Esophagus squamous epithelium (tissue), 5 donors: ENCODE measurements at regions not wholly inside any gene's neighbourhood (a gene's known extent, or its start where the extent isn't known, plus 50 kb on each side); places are given as distances from the start of the nearest gene placed in this dataset.

Experiments
- DNase-seq: peaks from one replicate; lab custom pipeline; 2025; lab: John Stamatoyannopoulos, UW
- H3K27ac ChIP-seq, 4 donors: fragments of 200-600 bp; sonication (generic); one replicate each; pipeline ENCODE4 v1.5.1; 2016 to 2019; ENCODE audit warnings: mild to moderate bottlenecking in 1 of 4
- H3K27me3 ChIP-seq, 4 donors: fragments of 200-600 bp; sonication (generic); 1 replicate in 3 of 4; 2 replicates in 1 of 4; pipeline versions ENCODE4 v1.5.1 to v1.6.0; 2017 to 2021; ENCODE audit warnings: antibody characterized with exemption in 1 of 4
- H3K36me3 ChIP-seq, 3 donors: fragments of 200-600 bp; sonication (generic); one replicate each; pipeline ENCODE4 v1.5.1; 2016 to 2019
- H3K4me1 ChIP-seq, 3 donors: fragments of 200-600 bp; sonication (generic); one replicate each; pipeline ENCODE4 v1.5.1; 2017 to 2019
- H3K4me3 ChIP-seq, 4 donors: fragments of 200-600 bp; sonication (generic); 1 replicate in 3 of 4; 2 replicates in 1 of 4; pipeline ENCODE4 v1.5.1; 2016 to 2019; ENCODE audit warnings: mild to moderate bottlenecking in 2 of 4, moderate library complexity in 1 of 4
- H3K9me3 ChIP-seq, 3 donors: fragments of 200-600 bp; sonication (generic); one replicate each; pipeline ENCODE4 v1.5.1; 2016 to 2019
- CTCF ChIP-seq, 6 experiments: fragments of 450-650 bp in 4 of 6; fragments of 200-600 bp in 2 of 6; sonication (generic) in 2 of 6; IDR thresholded peaks; one replicate each; pipeline ENCODE4 v1.5.1; 2016 to 2019; ENCODE audit warnings: antibody characterized with exemption in 6 of 6, mild to moderate bottlenecking in 4 of 6, moderate library complexity in 4 of 6
- POLR2A ChIP-seq, 4 donors: fragments of 450-650 bp; IDR thresholded peaks; one replicate each; pipeline ENCODE4 v1.6.1; 2017; ENCODE audit warnings: antibody characterized with exemption in 4 of 4, mild to moderate bottlenecking in 4 of 4, moderate library complexity in 3 of 4
- WGBS, 2 donors: methylation state at CpG; one replicate each; pipeline ENCODE4 v1.1.5; 2018; 5-methylcytosine and 5-hydroxymethylcytosine counted together
- intact Hi-C: fragments of 100-400 bp; cut with DNase I; formaldehyde crosslinking; loops from one replicate; pipeline ENCODE4 v1.15.0; 2022
- donor health status: DM: yes; HTN: yes; CAD: no.

DNA sequence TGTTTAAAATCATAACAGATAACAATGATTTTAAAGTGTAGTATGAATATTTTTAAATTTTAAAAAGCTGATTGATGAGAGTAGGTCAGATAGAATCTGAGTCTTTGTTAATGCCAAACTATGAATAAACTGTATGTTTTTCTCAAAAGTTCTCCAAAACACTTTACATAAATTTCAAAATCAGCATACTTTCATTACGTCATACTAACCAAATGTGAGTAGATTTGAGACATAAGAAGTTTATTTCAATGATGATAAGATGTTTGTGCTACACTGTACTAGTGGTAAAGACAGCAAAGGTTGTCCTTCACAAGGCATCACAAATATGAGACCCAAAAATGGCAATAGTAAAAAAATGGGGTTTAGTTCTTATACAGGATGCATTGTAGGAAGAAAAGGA lies 1342.9 kb downstream of the SI start:
- TF ChIP-seq CTCF (IDR thresholded peaks at IDR 0.05) = no peak
- TF ChIP-seq POLR2A (IDR thresholded peaks at IDR 0.05) = no peak
- DNase-seq = no peak
- Histone ChIP-seq H3K36me3 (no peaks in the 10 kb centered on the region), H3K27ac (no peak overlapping the region), H3K27me3 (no peaks in the 10 kb centered on the region), H3K4me1 (no peaks in the 10 kb centered on the region), H3K9me3 (peaks cover 0 to 8% (median 0%) of the 10 kb centered on the region in 3 donors), H3K4me3 (no peak overlapping the region)
- 51 to 63% methylated on average over 1 of the region's 1 CpG for WGBS, 2 donors
- intact Hi-C loops = no loop called here

GRCh38 chr3:163730684-163731083 lies 1347.6 kb downstream of the SI start:
- no peak for DNase-seq
- no peaks in the 10 kb centered on the region for H3K4me1 ChIP-seq
- WGBS, 2 donors = 52 to 74% methylated on average over 2 of the region's 2 CpGs
- no peaks in the 10 kb centered on the region for H3K27me3 ChIP-seq
- H3K36me3 ChIP-seq = no peaks in the 10 kb centered on the region
- H3K9me3 ChIP-seq = no peaks in the 10 kb centered on the region
- no peak overlapping the region for H3K4me3 ChIP-seq
- no peak overlapping the region for H3K27ac ChIP-seq
- TF ChIP-seq CTCF (IDR thresholded peaks at IDR 0.05) (no peak), POLR2A (IDR thresholded peaks at IDR 0.05) (no peak)
- intact Hi-C loops = no loop called here

DNA sequence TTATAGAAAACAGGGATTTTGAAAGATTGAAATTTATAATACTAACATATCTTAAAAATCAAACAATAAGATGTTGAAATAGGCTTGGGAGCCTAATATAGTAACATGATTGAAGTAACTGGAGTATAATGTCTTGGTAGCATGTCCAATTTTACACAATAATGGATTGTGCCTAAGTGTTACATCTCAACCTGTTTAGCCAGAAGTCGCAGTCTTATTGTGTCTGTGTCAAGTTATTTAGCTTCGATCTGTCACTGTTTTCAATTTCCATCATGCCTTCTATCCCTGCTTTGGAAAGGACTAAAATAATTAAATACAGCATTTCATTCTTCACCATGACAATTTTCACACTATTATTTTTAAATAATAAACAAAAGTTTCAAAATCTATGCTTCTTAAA lies 1352.2 kb downstream of the SI start:
- peaks cover 0 to 9% (median 0%) of the 10 kb centered on the region in 3 donors for H3K9me3 ChIP-seq
- no peaks in the 10 kb centered on the region for H3K4me1 ChIP-seq
- DNase-seq = no peak
- TF ChIP-seq CTCF (IDR thresholded peaks at IDR 0.05) (no peak), POLR2A (IDR thresholded peaks at IDR 0.05) (no peak)
- WGBS, 2 donors = 54 to 72% methylated on average over 2 of the region's 2 CpGs
- intact Hi-C loops = no loop called here
- H3K4me3 ChIP-seq = no peak overlapping the region
- H3K36me3 ChIP-seq = no peaks in the 10 kb centered on the region
- no peak overlapping the region for H3K27ac ChIP-seq
- no peaks in the 10 kb centered on the region for H3K27me3 ChIP-seq

GRCh38 chr3:163722405-163722804 lies 1355.9 kb downstream of the SI start:
- Histone ChIP-seq H3K36me3 (no peaks in the 10 kb centered on the region), H3K4me3 (no peak overlapping the region), H3K9me3 (peaks cover 0 to 9% (median 0%) of the 10 kb centered on the region in 3 donors), H3K4me1 (no peaks in the 10 kb centered on the region), H3K27me3 (no peaks in the 10 kb centered on the region), H3K27ac (no peak overlapping the region)
- 57 to 83% methylated on average over 1 of the region's 2 CpGs for WGBS, 2 donors
- DNase-seq = no peak
- no peak for TF ChIP-seq CTCF (IDR thresholded peaks at IDR 0.05)
- TF ChIP-seq POLR2A (IDR thresholded peaks at IDR 0.05) = no peak
- intact Hi-C loops = no loop called here

DNA sequence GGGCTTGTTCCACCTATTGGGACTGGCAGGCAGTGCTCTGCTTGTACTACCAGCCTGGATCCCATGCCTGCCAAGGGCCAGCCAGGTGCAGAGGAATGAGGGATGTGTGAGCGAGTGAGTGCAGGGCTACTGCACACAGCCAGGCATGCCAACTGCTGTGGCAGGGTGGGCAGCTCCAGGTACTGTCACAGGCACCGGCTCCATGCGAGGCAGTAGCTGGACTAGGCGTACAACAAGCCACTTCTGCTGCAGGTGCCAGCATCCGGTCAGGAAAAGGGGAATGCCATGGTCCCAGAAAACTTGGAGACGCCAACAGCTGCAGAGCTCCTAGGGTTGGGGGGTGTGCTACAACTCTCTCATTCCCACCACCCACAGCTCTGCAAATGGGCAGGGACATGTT lies 1356.7 kb downstream of the SI start:
- Histone ChIP-seq H3K27me3 (no peaks in the 10 kb centered on the region), H3K36me3 (no peaks in the 10 kb centered on the region), H3K27ac (no peak overlapping the region), H3K9me3 (peaks cover 0 to 9% (median 0%) of the 10 kb centered on the region in 3 donors), H3K4me1 (no peaks in the 10 kb centered on the region), H3K4me3 (no peak overlapping the region)
- DNase-seq = no peak
- intact Hi-C loops = no loop called here
- WGBS, 2 donors = 93 to 98% methylated on average over 3 to 6 of the region's 6 CpGs
- TF ChIP-seq POLR2A (IDR thresholded peaks at IDR 0.05) = no peak
- no peak for TF ChIP-seq CTCF (IDR thresholded peaks at IDR 0.05)
